Effector memory CD8-positive, alpha-beta T cell (primary cell): ENCODE measurements at regions not wholly inside any gene's neighbourhood (a gene's known extent, or its start where the extent isn't known, plus 50 kb on each side); places are given as distances from the start of the nearest gene placed in this dataset.

Experiments
- ATAC-seq: fragments of 150-1000 bp; cut with Tn5 transposase; replicated peaks from 2 replicates; pipeline ENCODE4 v1.10.0; 2021; ENCODE audit warnings: mild to moderate bottlenecking, moderate library complexity
- DNase-seq, 3 experiments: peaks; one replicate each; pipeline ENCODE4 v3.0.0; 2021
- H3K27ac Mint-ChIP-seq, 2 donors: one replicate each; pipeline ENCODE4 v1.8.0; 2022; ENCODE audit warnings: mild to moderate bottlenecking in 2 of 2, mixed read lengths in 2 of 2, moderate library complexity in 2 of 2
- H3K27me3 Mint-ChIP-seq, 2 donors: one replicate each; pipeline ENCODE4 v1.8.0; 2022; ENCODE audit warnings: mixed read lengths in 2 of 2
- H3K36me3 Mint-ChIP-seq: one replicate; pipeline ENCODE4 v1.8.0; 2022; ENCODE audit warnings: mild to moderate bottlenecking, moderate library complexity, mixed read lengths; ENCODE audit not compliant: insufficient read depth
- H3K4me1 Mint-ChIP-seq, 2 donors: one replicate each; pipeline ENCODE4 v1.8.0; 2022; ENCODE audit warnings: low read depth in 2 of 2, mixed read lengths in 2 of 2
- H3K4me3 Mint-ChIP-seq, 2 donors: one replicate each; pipeline ENCODE4 v1.8.0; 2022; ENCODE audit warnings: mild to moderate bottlenecking in 2 of 2, mixed read lengths in 2 of 2, moderate library complexity in 2 of 2
- H3K9me3 Mint-ChIP-seq, 2 donors: one replicate each; pipeline ENCODE4 v1.8.0; 2022; ENCODE audit warnings: mixed read lengths in 2 of 2

- Mint-ChIP-seq H3K36me3 (no peaks in the 10 kb centered on the region), H3K4me3 (no peak overlapping the region), H3K27me3 (no peaks in the 10 kb centered on the region), H3K9me3 (no peaks in the 10 kb centered on the region), H3K4me1 (no peaks in the 10 kb centered on the region), H3K27ac (no peak overlapping the region)
- ATAC-seq = no peak
- no peak for DNase-seq
Observed at GRCh38 chr14:85793533-85793932, 263.6 kb downstream of the FLRT2 start.

- Mint-ChIP-seq H3K9me3 (no peaks in the 10 kb centered on the region), H3K27ac (no peak overlapping the region), H3K36me3 (no peaks in the 10 kb centered on the region), H3K4me1 (no peaks in the 10 kb centered on the region), H3K27me3 (no peaks in the 10 kb centered on the region), H3K4me3 (no peak overlapping the region)
- DNase-seq = no peak
- no peak for ATAC-seq
Observed at GRCh38 chr14:85789506-85789905, 259.6 kb downstream of the FLRT2 start.

- Mint-ChIP-seq H3K27ac (no peak overlapping the region), H3K36me3 (no peaks in the 10 kb centered on the region), H3K4me1 (no peaks in the 10 kb centered on the region), H3K9me3 (no peaks in the 10 kb centered on the region), H3K4me3 (no peak overlapping the region), H3K27me3 (no peaks in the 10 kb centered on the region)
- ATAC-seq (no peak), DNase-seq (no peak)
Observed at GRCh38 chr14:85788470-85789233, 258.7 kb downstream of the FLRT2 start.

GRCh38 chr14:85766295-85766694 lies 236.4 kb downstream of the FLRT2 start:
- no peak for DNase-seq
- Mint-ChIP-seq H3K4me3 (no peak overlapping the region), H3K27ac (no peak overlapping the region), H3K36me3 (no peaks in the 10 kb centered on the region), H3K4me1 (no peaks in the 10 kb centered on the region), H3K9me3 (peaks cover 0 to 3% of the 10 kb centered on the region in 2 donors), H3K27me3 (no peaks in the 10 kb centered on the region)
- no peak for ATAC-seq

GRCh38 chr14:85764822-85765221 lies 234.9 kb downstream of the FLRT2 start:
- ATAC-seq (no peak), DNase-seq (no peak)
- no peaks in the 10 kb centered on the region for H3K27me3 Mint-ChIP-seq
- H3K36me3 Mint-ChIP-seq = no peaks in the 10 kb centered on the region
- H3K4me3 Mint-ChIP-seq = no peak overlapping the region
- no peak overlapping the region for H3K27ac Mint-ChIP-seq
- peaks cover 0 to 3% of the 10 kb centered on the region in 2 donors for H3K9me3 Mint-ChIP-seq
- H3K4me1 Mint-ChIP-seq = no peaks in the 10 kb centered on the region

- Mint-ChIP-seq H3K36me3 (no peaks in the 10 kb centered on the region), H3K9me3 (peaks cover 0 to 3% of the 10 kb centered on the region in 2 donors), H3K4me3 (no peak overlapping the region), H3K27me3 (no peaks in the 10 kb centered on the region), H3K27ac (no peak overlapping the region), H3K4me1 (no peaks in the 10 kb centered on the region)
- DNase-seq (no peak), ATAC-seq (no peak)
Observed at GRCh38 chr14:85762526-85762925, 232.6 kb downstream of the FLRT2 start.

GRCh38 chr14:85752175-85752574 lies 222.2 kb downstream of the FLRT2 start:
- ATAC-seq (no peak), DNase-seq (no peak)
- Mint-ChIP-seq H3K9me3 (peaks cover 0 to 7% of the 10 kb centered on the region in 2 donors), H3K27ac (no peak overlapping the region), H3K4me3 (no peak overlapping the region), H3K4me1 (no peaks in the 10 kb centered on the region), H3K36me3 (no peaks in the 10 kb centered on the region), H3K27me3 (no peaks in the 10 kb centered on the region)

GRCh38 chr14:85744573-85744972 lies 214.6 kb downstream of the FLRT2 start:
- ATAC-seq (no peak), DNase-seq (no peak)
- Mint-ChIP-seq H3K4me3 (no peak overlapping the region), H3K27ac (no peak overlapping the region), H3K4me1 (no peaks in the 10 kb centered on the region), H3K9me3 (peaks cover 8 to 9% of the 10 kb centered on the region in 2 donors), H3K36me3 (no peaks in the 10 kb centered on the region), H3K27me3 (no peaks in the 10 kb centered on the region)

GRCh38 chr14:85732031-85732430 lies 202.1 kb downstream of the FLRT2 start:
- no peak overlapping the region for H3K4me3 Mint-ChIP-seq

GRCh38 chr14:85731186-85731585 lies 201.2 kb downstream of the FLRT2 start:
- H3K27ac Mint-ChIP-seq = no peak overlapping the region
- ATAC-seq = no peak
- H3K27me3 Mint-ChIP-seq = no peaks in the 10 kb centered on the region
- peaks cover 0 to 13% of the 10 kb centered on the region in 2 donors for H3K9me3 Mint-ChIP-seq
- H3K36me3 Mint-ChIP-seq = peaks cover 2% of the 10 kb centered on the region
- no peak for DNase-seq
- H3K4me1 Mint-ChIP-seq = no peaks in the 10 kb centered on the region
- no peak overlapping the region for H3K4me3 Mint-ChIP-seq

More at GRCh38 chr14:85732031-85732430, 202.1 kb downstream of the FLRT2 start:
- H3K27ac Mint-ChIP-seq = no peak overlapping the region
- H3K36me3 Mint-ChIP-seq = no peaks in the 10 kb centered on the region
- no peak for ATAC-seq
- H3K4me1 Mint-ChIP-seq = no peaks in the 10 kb centered on the region
- no peak for DNase-seq
- H3K9me3 Mint-ChIP-seq = peaks cover 0 to 13% of the 10 kb centered on the region in 2 donors
- no peaks in the 10 kb centered on the region for H3K27me3 Mint-ChIP-seq

- Mint-ChIP-seq H3K4me1 (no peaks in the 10 kb centered on the region), H3K4me3 (no peak overlapping the region), H3K27me3 (no peaks in the 10 kb centered on the region), H3K27ac (no peak overlapping the region), H3K9me3 (peaks cover 0 to 13% of the 10 kb centered on the region in 2 donors), H3K36me3 (peaks cover 3% of the 10 kb centered on the region)
- ATAC-seq = no peak
- no peak for DNase-seq
Observed at GRCh38 chr14:85728476-85729065, 198.6 kb downstream of the FLRT2 start.

GRCh38 chr14:85714069-85714468 lies 184.1 kb downstream of the FLRT2 start:
- H3K27ac Mint-ChIP-seq = no peak overlapping the region
- H3K4me3 Mint-ChIP-seq = no peak overlapping the region
- ATAC-seq = no peak
- H3K4me1 Mint-ChIP-seq = no peaks in the 10 kb centered on the region
- DNase-seq = no peak
- H3K27me3 Mint-ChIP-seq = no peaks in the 10 kb centered on the region
- H3K9me3 Mint-ChIP-seq = peaks cover 2 to 15% of the 10 kb centered on the region in 2 donors
- H3K36me3 Mint-ChIP-seq = no peaks in the 10 kb centered on the region

- peaks cover 3 to 7% of the 10 kb centered on the region in 2 donors for H3K9me3 Mint-ChIP-seq
- ATAC-seq (no peak), DNase-seq (no peak)
- H3K27ac Mint-ChIP-seq = no peak overlapping the region
- no peaks in the 10 kb centered on the region for H3K27me3 Mint-ChIP-seq
- no peak overlapping the region for H3K4me3 Mint-ChIP-seq
- no peaks in the 10 kb centered on the region for H3K4me1 Mint-ChIP-seq
- no peaks in the 10 kb centered on the region for H3K36me3 Mint-ChIP-seq
Observed at GRCh38 chr14:85711620-85712019, 181.7 kb downstream of the FLRT2 start.
